Spleen (tissue), 11 donors: ENCODE measurements at regions not wholly inside any gene's neighbourhood (a gene's known extent, or its start where the extent isn't known, plus 50 kb on each side); places are given as distances from the start of the nearest gene placed in this dataset.
"Not testable (repeated sequence)": the region's sequence is repeated elsewhere in the genome, so short reads cannot be mapped to it uniquely, and the experiment has no call there.

Experiments used
- DNase-seq: peaks from one replicate; pipeline ENCODE4 v3.0.0-alpha.2; 2020
- H3K27ac ChIP-seq, 8 donors: fragments of 200-600 bp; sonication (generic) in 7 of 8; 1 replicate in 4 of 8; 2 replicates in 4 of 8; pipeline versions ENCODE4 v1.5.0 to v1.8.0; 2016 to 2021; ENCODE audit warnings: inconsistent platforms in 4 of 8, mild to moderate bottlenecking in 4 of 8, moderate library complexity in 1 of 8
- H3K27me3 ChIP-seq, 7 donors: fragments of 200-600 bp; sonication (generic) in 6 of 7; replicated peaks in 1 of 7; 1 replicate in 4 of 7; 2 replicates in 3 of 7; pipeline versions ENCODE4 v1.5.0 to v1.8.0; 2016 to 2021; ENCODE audit warnings: inconsistent platforms in 3 of 7, mild to moderate bottlenecking in 1 of 7
- H3K36me3 ChIP-seq, 6 donors: fragments of 200-600 bp; sonication (generic) in 5 of 6; 1 replicate in 4 of 6; 2 replicates in 2 of 6; pipeline versions ENCODE4 v1.5.0 to v1.8.0; 2016 to 2021; ENCODE audit warnings: inconsistent platforms in 2 of 6
- H3K4me1 ChIP-seq, 6 donors: fragments of 200-600 bp; sonication (generic) in 5 of 6; 1 replicate in 3 of 6; 2 replicates in 3 of 6; pipeline versions ENCODE4 v1.5.0 to v1.8.0; 2016 to 2021; ENCODE audit warnings: inconsistent platforms in 3 of 6
- H3K4me3 ChIP-seq, 8 donors: fragments of 200-600 bp; sonication (generic) in 7 of 8; 1 replicate in 4 of 8; 2 replicates in 4 of 8; pipeline versions ENCODE4 v1.5.0 to v1.8.0; 2016 to 2021; ENCODE audit warnings: inconsistent platforms in 4 of 8, mild to moderate bottlenecking in 4 of 8, moderate library complexity in 2 of 8
- H3K9me3 ChIP-seq, 8 donors: fragments of 200-600 bp; sonication (generic) in 7 of 8; 1 replicate in 4 of 8; 2 replicates in 4 of 8; pipeline versions ENCODE4 v1.5.0 to v1.8.0; 2016 to 2021; ENCODE audit warnings: inconsistent platforms in 4 of 8
- CTCF ChIP-seq, 11 experiments: fragments of 200-600 bp in 7 of 11; fragments of 450-650 bp in 4 of 11; sonication (generic) in 4 of 11; IDR thresholded peaks in 8 of 11; conservative IDR thresholded peaks in 3 of 11; 1 replicate in 7 of 11; 2 replicates in 4 of 11; pipeline versions ENCODE4 v1.4.0 to v1.8.0; 2016 to 2021; ENCODE audit warnings: antibody characterized with exemption in 11 of 11, inconsistent platforms in 4 of 11, mild to moderate bottlenecking in 1 of 11
- POLR2A ChIP-seq, 3 donors: fragments of 450-650 bp; IDR thresholded peaks; one replicate each; pipeline ENCODE4 v1.5.1; 2017; ENCODE audit warnings: antibody characterized with exemption in 3 of 3, mild to moderate bottlenecking in 1 of 3
- POLR2AphosphoS5 ChIP-seq, 3 donors: sonication (generic); formaldehyde crosslinking; IDR thresholded peaks; one replicate each; pipeline ENCODE4 v1.5.1; 2017; ENCODE audit warnings: antibody characterized with exemption in 3 of 3
- WGBS, 5 donors: extraction: QIAGEN DNeasy Blood & Tissue Kit in 3 of 5; methylation state at CpG; one replicate each; pipeline versions ENCODE4 v1.1.5 to v1.1.7; 2013 to 2018; 5-methylcytosine and 5-hydroxymethylcytosine counted together
- intact Hi-C: fragments of 100-400 bp; cut with DNase I; formaldehyde crosslinking; loops from one replicate; pipeline ENCODE4 v1.15.0; 2023; ENCODE audit warnings: low total_unique reads
- donor health status: healthy with polysubstance abuse.
- donor health status: DM: no; HTN: no; CAD: no; lungs with moderate emphysema.
- donor health status: DM: no; HTN: no; CAD: no.
- donor health status: Bipolar disorder and iron deficiency.
- donor health status: healthy.
- donor health status: DM: no; HTN: no; CAD: no.
- donor health status: DM: yes; HTN: yes; CAD: no.

DNA sequence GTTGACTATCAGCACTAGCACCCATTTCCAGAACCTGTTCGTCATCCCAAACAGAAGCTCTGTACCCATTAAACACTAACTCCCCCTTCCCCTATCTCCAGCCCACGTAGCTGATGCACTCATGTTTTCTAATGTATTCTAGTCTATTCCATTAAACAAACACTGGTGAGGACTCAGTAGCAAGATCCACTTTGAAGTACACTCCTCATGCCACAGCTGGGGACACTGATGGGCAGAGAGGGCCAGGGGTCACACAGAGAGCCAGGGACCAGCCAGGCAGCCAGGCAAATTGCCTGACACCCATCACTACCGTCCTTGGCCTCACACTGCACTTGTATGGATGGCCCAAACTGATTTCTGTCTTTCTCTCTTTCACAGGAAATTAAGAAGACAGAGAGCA lies 269.9 kb upstream of the DIO3 start:
- Histone ChIP-seq H3K36me3 (no peaks in the 10 kb centered on the region), H3K27me3 (peaks cover 0 to 27% (median 0%) of the 10 kb centered on the region in 7 donors), H3K27ac (no peak overlapping the region), H3K9me3 (peaks cover 0 to 19% (median 12%) of the 10 kb centered on the region in 8 donors), H3K4me1 (no peaks in the 10 kb centered on the region), H3K4me3 (no peak overlapping the region)
- 55 to 78% (median 58%) methylated on average over 3 of the region's 3 CpGs for WGBS, 5 donors
- intact Hi-C loops = no loop called here
- no peak for DNase-seq
- TF ChIP-seq POLR2AphosphoS5 (IDR thresholded peaks at IDR 0.05) = no peak
- no peak for TF ChIP-seq CTCF (IDR thresholded peaks at IDR 0.05 in 8 of 11, conservative IDR thresholded peaks at IDR 0.05 in 3 of 11)
- no peak for TF ChIP-seq POLR2A (IDR thresholded peaks at IDR 0.05)

DNA sequence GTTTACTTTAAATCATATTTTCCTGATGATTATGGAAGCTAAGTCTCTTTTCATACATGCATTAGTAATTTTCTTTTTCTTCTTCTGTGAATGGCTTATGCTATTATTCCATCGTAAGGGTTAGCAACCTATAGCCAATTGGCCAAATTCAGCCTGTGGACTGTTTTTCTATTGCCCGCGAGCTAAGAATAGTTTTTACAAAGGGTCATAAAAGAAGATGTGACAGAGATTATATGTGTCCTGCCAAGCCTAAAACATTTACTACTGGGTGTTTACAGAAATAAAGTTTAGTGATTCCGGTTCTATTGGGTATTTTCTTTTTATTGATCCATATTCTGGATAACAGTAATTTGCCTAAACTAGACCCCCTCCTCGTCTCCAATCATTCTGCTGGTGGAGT lies 268.8 kb upstream of the DIO3 start:
- no peak overlapping the region for H3K4me3 ChIP-seq
- intact Hi-C loops = no loop called here
- DNase-seq = no peak
- H3K27me3 ChIP-seq = peaks cover 0 to 19% (median 0%) of the 10 kb centered on the region in 7 donors
- peaks cover 0 to 30% (median 23%) of the 10 kb centered on the region in 8 donors for H3K9me3 ChIP-seq
- no peak overlapping the region for H3K27ac ChIP-seq
- TF ChIP-seq POLR2AphosphoS5 (IDR thresholded peaks at IDR 0.05) (no peak), POLR2A (IDR thresholded peaks at IDR 0.05) (no peak), CTCF (IDR thresholded peaks at IDR 0.05 in 8 of 11, conservative IDR thresholded peaks at IDR 0.05 in 3 of 11) (no peak)
- H3K36me3 ChIP-seq = no peaks in the 10 kb centered on the region
- 78 to 97% (median 84%) methylated on average over 5 of the region's 5 CpGs for WGBS, 5 donors
- no peaks in the 10 kb centered on the region for H3K4me1 ChIP-seq

DNA sequence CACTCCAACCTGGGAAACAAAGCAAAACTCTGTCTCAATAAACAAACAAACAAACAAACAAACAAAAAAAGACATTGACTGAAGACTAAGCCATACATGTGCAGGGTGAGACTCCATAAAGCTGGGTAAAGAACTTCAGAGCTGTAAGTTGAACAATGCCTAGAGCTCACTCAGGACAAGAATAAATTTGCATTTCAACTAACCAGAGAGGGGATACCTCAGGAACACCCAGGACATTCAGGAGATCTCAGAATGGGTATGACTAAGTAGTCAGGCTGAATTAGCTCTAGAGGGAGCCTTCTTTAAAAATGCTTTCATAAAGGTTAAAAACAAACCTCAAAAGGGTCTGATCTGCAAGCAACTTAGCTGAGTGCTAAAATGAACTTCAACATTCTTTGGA lies 267.7 kb upstream of the DIO3 start:
- H3K27me3 ChIP-seq = peaks cover 0 to 24% (median 0%) of the 10 kb centered on the region in 7 donors
- H3K4me3 ChIP-seq = no peak overlapping the region
- TF ChIP-seq POLR2AphosphoS5 (IDR thresholded peaks at IDR 0.05) (no peak), CTCF (IDR thresholded peaks at IDR 0.05 in 8 of 11, conservative IDR thresholded peaks at IDR 0.05 in 3 of 11) (no peak), POLR2A (IDR thresholded peaks at IDR 0.05) (no peak)
- no peaks in the 10 kb centered on the region for H3K4me1 ChIP-seq
- no peak overlapping the region for H3K27ac ChIP-seq
- H3K9me3 ChIP-seq = peaks cover 0 to 36% (median 31%) of the 10 kb centered on the region in 8 donors
- H3K36me3 ChIP-seq = no peaks in the 10 kb centered on the region
- no peak for DNase-seq
- intact Hi-C loops = no loop called here

- WGBS, 5 donors = 71 to 94% (median 85%) methylated on average over 1 of the region's 1 CpG
- DNase-seq = no peak
- no peaks in the 10 kb centered on the region for H3K36me3 ChIP-seq
Observed at GRCh38 chr14:101294136-101294535, 267.2 kb upstream of the DIO3 start.

GRCh38 chr14:101299781-101300180 lies 261.5 kb upstream of the DIO3 start:
- intact Hi-C loops = not testable (repeated sequence)
- WGBS, 5 donors = 57 to 77% (median 63%) methylated on average over 4 of the region's 4 CpGs

More at GRCh38 chr14:101294136-101294535, 267.2 kb upstream of the DIO3 start:
- Histone ChIP-seq H3K4me1 (no peaks in the 10 kb centered on the region), H3K27me3 (peaks cover 0 to 24% (median 0%) of the 10 kb centered on the region in 7 donors), H3K4me3 (no peak overlapping the region), H3K27ac (no peak overlapping the region), H3K9me3 (peaks cover 0 to 36% (median 31%) of the 10 kb centered on the region in 8 donors)
- intact Hi-C loops = no loop called here
- no peak for TF ChIP-seq CTCF (IDR thresholded peaks at IDR 0.05 in 8 of 11, conservative IDR thresholded peaks at IDR 0.05 in 3 of 11)
- TF ChIP-seq POLR2A (IDR thresholded peaks at IDR 0.05) = no peak
- TF ChIP-seq POLR2AphosphoS5 (IDR thresholded peaks at IDR 0.05) = no peak

More at GRCh38 chr14:101299781-101300180, 261.5 kb upstream of the DIO3 start:
- not testable (repeated sequence) for H3K4me1 ChIP-seq, H3K27ac ChIP-seq, DNase-seq, H3K36me3 ChIP-seq, H3K4me3 ChIP-seq
- Histone ChIP-seq H3K27me3 (peaks cover 0 to 11% (median 0%) of the 10 kb centered on the region in 7 donors), H3K9me3 (peaks cover 0 to 33% (median 30%) of the 10 kb centered on the region in 8 donors)
